Stimulated activated naive CD8-positive, alpha-beta T cell treated with anti-CD3 and anti-CD28 coated beads, Interleukin-15, amount 100 ng/mL, for 72 hours (primary cell): ENCODE measurements at regions not wholly inside any gene's neighbourhood (a gene's known extent, or its start where the extent isn't known, plus 50 kb on each side); places are given as distances from the start of the nearest gene placed in this dataset.

Experiments
- ATAC-seq: fragments of 150-1000 bp; cut with Tn5 transposase; 2 replicates; pipeline ENCODE4 v1.10.0; 2021; ENCODE audit warnings: mild to moderate bottlenecking, moderate library complexity
- DNase-seq, 2 donors: peaks; one replicate each; pipeline ENCODE4 v3.0.0; 2021 to 2022
- H3K27ac Mint-ChIP-seq, 2 donors: one replicate each; pipeline ENCODE4 v1.8.0; 2022; ENCODE audit warnings: mild to moderate bottlenecking in 2 of 2, mixed read lengths in 2 of 2, moderate library complexity in 2 of 2
- H3K27me3 Mint-ChIP-seq: one replicate; pipeline ENCODE4 v1.8.0; 2022; ENCODE audit warnings: mixed read lengths
- H3K4me1 Mint-ChIP-seq: one replicate; pipeline ENCODE4 v1.8.0; 2022; ENCODE audit warnings: mild to moderate bottlenecking, mixed read lengths
- H3K4me3 Mint-ChIP-seq, 2 donors: one replicate each; pipeline ENCODE4 v1.8.0; 2022; ENCODE audit warnings: mild to moderate bottlenecking in 2 of 2, mixed read lengths in 2 of 2, moderate library complexity in 1 of 2
- H3K9me3 Mint-ChIP-seq, 2 donors: one replicate each; pipeline ENCODE4 v1.8.0; 2022; ENCODE audit warnings: mixed read lengths in 2 of 2

DNA sequence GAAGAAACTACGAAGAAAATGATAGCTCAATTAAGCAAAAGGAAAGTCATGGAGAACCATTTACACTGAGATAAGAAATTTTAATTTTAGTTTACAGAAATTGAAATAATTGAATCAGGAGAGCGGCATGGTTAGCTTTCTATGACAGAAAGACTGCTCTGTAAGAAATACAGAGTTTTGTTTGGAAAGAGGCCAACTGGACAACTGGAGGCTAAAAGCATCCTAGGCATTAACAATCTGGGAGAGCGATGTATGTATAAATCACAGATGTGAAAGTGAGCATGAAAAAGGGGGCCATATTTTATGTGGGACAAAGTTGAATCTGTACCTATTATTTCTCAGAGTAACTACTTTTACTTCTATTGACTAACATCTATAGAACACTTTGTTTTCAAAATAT, 1608.8 kb upstream of the PCDH20 start:
- Mint-ChIP-seq H3K4me1 (no peaks in the 10 kb centered on the region), H3K4me3 (no peak overlapping the region), H3K27me3 (no peaks in the 10 kb centered on the region), H3K27ac (no peak overlapping the region), H3K9me3 (peaks cover 0 to 12% of the 10 kb centered on the region in 2 donors)
- DNase-seq = no peak
- no peak for ATAC-seq

- Mint-ChIP-seq H3K27ac (no peak overlapping the region), H3K27me3 (no peaks in the 10 kb centered on the region), H3K4me1 (no peaks in the 10 kb centered on the region), H3K4me3 (no peak overlapping the region), H3K9me3 (peaks cover 22 to 39% of the 10 kb centered on the region in 2 donors)
- DNase-seq = no peak
- no peak for ATAC-seq
Measured at GRCh38 chr13:63011996-63012395, 1596.3 kb upstream of the PCDH20 start.

- Mint-ChIP-seq H3K9me3 (peaks cover 28 to 52% of the 10 kb centered on the region in 2 donors), H3K4me1 (no peaks in the 10 kb centered on the region), H3K27ac (no peak overlapping the region), H3K4me3 (no peak overlapping the region), H3K27me3 (no peaks in the 10 kb centered on the region)
- ATAC-seq = no peak
- no peak for DNase-seq
Measured at GRCh38 chr13:63010072-63010658, 1594.5 kb upstream of the PCDH20 start.

GRCh38 chr13:63005625-63006024, 1590.0 kb upstream of the PCDH20 start:
- DNase-seq (no peak), ATAC-seq (no peak)
- H3K4me3 Mint-ChIP-seq = no peak overlapping the region
- H3K9me3 Mint-ChIP-seq = peaks cover 29 to 62% of the 10 kb centered on the region in 2 donors
- H3K4me1 Mint-ChIP-seq = no peaks in the 10 kb centered on the region
- H3K27me3 Mint-ChIP-seq = no peaks in the 10 kb centered on the region
- no peak overlapping the region for H3K27ac Mint-ChIP-seq

- ATAC-seq = no peak
- H3K9me3 Mint-ChIP-seq = peaks cover 11 to 19% of the 10 kb centered on the region in 2 donors
- no peak for DNase-seq
- H3K4me3 Mint-ChIP-seq = no peak overlapping the region
- no peaks in the 10 kb centered on the region for H3K4me1 Mint-ChIP-seq
- H3K27me3 Mint-ChIP-seq = no peaks in the 10 kb centered on the region
- no peak overlapping the region for H3K27ac Mint-ChIP-seq
Measured at GRCh38 chr13:62997696-62998095, 1582.0 kb upstream of the PCDH20 start.

DNA sequence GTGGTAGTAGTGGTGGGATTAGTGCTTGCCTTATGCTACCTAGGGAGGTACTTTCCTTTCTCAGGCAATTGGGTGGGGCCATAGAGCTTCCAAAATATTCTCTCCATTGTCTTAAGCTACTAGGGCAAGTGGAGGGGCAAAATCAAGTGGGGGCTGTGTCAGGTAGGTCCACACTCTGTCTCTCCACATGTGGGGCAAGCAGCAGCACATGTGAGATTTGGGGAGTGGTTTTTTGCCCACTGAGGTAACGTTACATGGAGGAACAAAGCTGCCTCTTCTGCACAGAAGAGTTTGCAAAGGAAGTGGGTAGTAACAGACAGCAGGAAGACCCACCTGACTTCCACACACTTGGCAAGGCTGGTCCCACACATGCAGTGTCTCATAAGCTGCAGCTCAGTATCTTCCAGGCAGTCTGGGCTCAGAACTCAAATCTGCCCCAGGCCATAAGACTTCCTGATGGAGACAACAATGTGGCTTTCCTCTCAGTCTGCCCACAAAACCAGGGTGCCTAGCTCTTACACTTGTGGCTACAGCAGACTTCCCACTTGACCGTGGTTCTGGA, 1581.5 kb upstream of the PCDH20 start:
- ATAC-seq (no peak), DNase-seq (no peak)
- Mint-ChIP-seq H3K27me3 (no peaks in the 10 kb centered on the region), H3K27ac (no peak overlapping the region), H3K4me1 (no peaks in the 10 kb centered on the region), H3K4me3 (no peak overlapping the region), H3K9me3 (peaks cover 11 to 14% of the 10 kb centered on the region in 2 donors)

GRCh38 chr13:62973804-62974203, 1558.2 kb upstream of the PCDH20 start:
- no peak for DNase-seq
- no peak overlapping the region for H3K27ac Mint-ChIP-seq
- H3K4me1 Mint-ChIP-seq = no peaks in the 10 kb centered on the region
- no peak overlapping the region for H3K4me3 Mint-ChIP-seq
- H3K9me3 Mint-ChIP-seq = peaks cover 17 to 20% of the 10 kb centered on the region in 2 donors
- no peaks in the 10 kb centered on the region for H3K27me3 Mint-ChIP-seq
- ATAC-seq = no peak

GRCh38 chr13:62964522-62964921, 1548.9 kb upstream of the PCDH20 start:
- DNase-seq (no peak), ATAC-seq (no peak)
- H3K4me3 Mint-ChIP-seq = no peak overlapping the region
- no peak overlapping the region for H3K27ac Mint-ChIP-seq
- H3K4me1 Mint-ChIP-seq = no peaks in the 10 kb centered on the region
- peaks cover 24 to 40% of the 10 kb centered on the region in 2 donors for H3K9me3 Mint-ChIP-seq
- H3K27me3 Mint-ChIP-seq = no peaks in the 10 kb centered on the region

- Mint-ChIP-seq H3K4me1 (no peaks in the 10 kb centered on the region), H3K27me3 (no peaks in the 10 kb centered on the region), H3K4me3 (no peak overlapping the region), H3K9me3 (peaks cover 20 to 29% of the 10 kb centered on the region in 2 donors), H3K27ac (no peak overlapping the region)
- no peak for DNase-seq
- ATAC-seq = no peak
Measured at GRCh38 chr13:62960723-62961122, 1545.1 kb upstream of the PCDH20 start.

- Mint-ChIP-seq H3K4me3 (no peak overlapping the region), H3K9me3 (no peaks in the 10 kb centered on the region), H3K4me1 (no peaks in the 10 kb centered on the region), H3K27ac (no peak overlapping the region), H3K27me3 (no peaks in the 10 kb centered on the region)
- ATAC-seq = no peak
- no peak for DNase-seq
Measured at GRCh38 chr13:62933809-62934208, 1518.2 kb upstream of the PCDH20 start.

DNA sequence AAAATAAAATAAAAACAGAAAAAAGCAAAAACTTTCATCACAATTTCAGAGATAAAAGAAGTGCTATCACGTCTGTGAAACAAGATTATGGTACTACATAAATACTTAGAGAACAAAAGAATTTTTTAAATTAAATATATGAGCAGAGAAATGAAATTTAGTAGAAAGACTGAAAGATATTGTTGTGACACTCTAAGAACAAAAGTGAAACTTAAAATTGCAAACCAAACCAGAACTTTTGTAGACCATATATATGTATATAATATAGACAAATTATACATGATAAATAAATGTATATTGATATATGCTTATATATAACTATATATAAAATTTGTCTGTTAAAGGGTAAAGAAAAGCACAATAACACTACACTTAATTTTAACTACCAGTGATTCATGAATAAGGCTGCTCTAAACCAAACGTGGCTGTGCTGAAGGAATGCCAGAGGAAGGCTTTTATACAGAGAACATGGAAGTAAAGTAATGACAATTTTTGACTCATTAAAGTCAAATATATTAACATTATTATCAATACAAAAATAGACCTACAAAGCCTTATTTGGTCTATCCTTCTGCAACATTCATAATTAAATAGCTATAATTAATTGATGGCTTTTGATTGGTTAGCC, 1516.7 kb upstream of the PCDH20 start:
- Mint-ChIP-seq H3K4me1 (no peaks in the 10 kb centered on the region), H3K27ac (no peak overlapping the region), H3K4me3 (no peak overlapping the region), H3K27me3 (no peaks in the 10 kb centered on the region), H3K9me3 (no peaks in the 10 kb centered on the region)
- DNase-seq = no peak
- ATAC-seq = no peak

DNA sequence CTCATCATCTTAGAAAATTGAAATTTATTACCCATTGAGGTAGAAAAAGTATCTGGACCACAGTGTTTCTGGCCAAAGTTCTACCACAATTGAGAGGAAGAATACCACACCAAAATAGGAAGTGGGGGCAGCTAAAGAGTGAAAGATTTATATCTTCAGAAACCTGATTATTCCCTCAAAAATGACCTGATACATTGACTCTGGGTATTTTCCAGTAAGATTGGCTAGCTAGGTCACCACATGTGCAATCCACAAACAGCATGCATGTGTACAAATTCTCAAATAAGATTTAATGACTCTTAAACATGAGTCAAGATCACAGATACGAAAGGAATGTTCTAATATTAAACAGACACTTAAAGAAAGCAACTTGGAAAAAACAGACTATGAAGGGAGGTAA, 1516.2 kb upstream of the PCDH20 start:
- H3K27ac Mint-ChIP-seq = no peak overlapping the region
- no peaks in the 10 kb centered on the region for H3K27me3 Mint-ChIP-seq
- no peak for ATAC-seq
- no peaks in the 10 kb centered on the region for H3K4me1 Mint-ChIP-seq
- no peak overlapping the region for H3K4me3 Mint-ChIP-seq
- no peaks in the 10 kb centered on the region for H3K9me3 Mint-ChIP-seq
- DNase-seq = no peak

- DNase-seq (no peak), ATAC-seq (no peak)
- no peaks in the 10 kb centered on the region for H3K27me3 Mint-ChIP-seq
- no peak overlapping the region for H3K4me3 Mint-ChIP-seq
- H3K27ac Mint-ChIP-seq = no peak overlapping the region
- H3K9me3 Mint-ChIP-seq = no peaks in the 10 kb centered on the region
- no peaks in the 10 kb centered on the region for H3K4me1 Mint-ChIP-seq
Measured at GRCh38 chr13:62924395-62924794, 1508.7 kb upstream of the PCDH20 start.

DNA sequence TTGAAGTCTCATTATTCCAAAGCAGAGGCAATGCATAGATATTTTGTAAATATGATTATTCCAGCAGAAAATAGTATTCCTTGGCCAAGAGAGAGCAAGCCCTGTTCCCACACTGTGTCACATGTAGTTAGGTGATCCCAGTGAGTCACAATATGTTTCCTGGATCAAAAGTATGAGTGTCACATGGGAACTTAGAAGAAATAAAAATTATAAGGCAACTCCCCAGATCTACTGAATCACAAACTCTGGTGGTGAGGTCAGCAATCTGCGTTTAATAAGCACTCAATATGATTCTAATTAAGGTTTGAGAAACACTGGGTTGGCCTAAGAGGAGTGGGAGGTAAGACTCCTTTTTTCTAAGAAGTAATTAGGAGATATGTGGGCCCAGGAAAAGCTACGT, 1504.5 kb upstream of the PCDH20 start:
- Mint-ChIP-seq H3K4me3 (no peak overlapping the region), H3K4me1 (no peaks in the 10 kb centered on the region), H3K9me3 (no peaks in the 10 kb centered on the region), H3K27ac (no peak overlapping the region), H3K27me3 (no peaks in the 10 kb centered on the region)
- DNase-seq (no peak), ATAC-seq (no peak)

DNA sequence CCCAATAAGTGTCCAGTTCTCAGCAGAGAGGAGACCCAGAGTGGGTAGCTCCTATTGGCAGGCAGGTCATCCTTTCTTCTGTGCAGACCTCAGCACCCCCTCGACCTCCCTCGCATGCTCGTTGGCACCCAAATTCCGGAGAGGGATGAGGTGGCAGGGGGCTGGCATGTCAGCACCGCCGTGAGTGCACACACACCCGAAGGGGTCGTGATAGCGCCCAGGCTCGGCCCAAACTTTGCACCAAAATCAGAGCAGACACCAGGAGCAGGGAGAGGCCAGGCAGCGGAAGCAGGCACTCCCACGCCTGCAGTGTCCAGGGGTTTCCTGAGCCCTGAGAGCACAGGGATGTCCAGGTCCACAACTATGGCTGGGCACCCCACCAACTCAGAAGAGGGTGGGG, 1503.8 kb upstream of the PCDH20 start:
- Mint-ChIP-seq H3K4me1 (no peaks in the 10 kb centered on the region), H3K9me3 (no peaks in the 10 kb centered on the region), H3K4me3 (no peak overlapping the region), H3K27ac (no peak overlapping the region), H3K27me3 (no peaks in the 10 kb centered on the region)
- no peak for DNase-seq
- no peak for ATAC-seq

- DNase-seq (no peak), ATAC-seq (no peak)
- Mint-ChIP-seq H3K27me3 (no peaks in the 10 kb centered on the region), H3K4me3 (no peak overlapping the region), H3K27ac (no peak overlapping the region), H3K4me1 (no peaks in the 10 kb centered on the region), H3K9me3 (no peaks in the 10 kb centered on the region)
Measured at GRCh38 chr13:62910541-62911060, 1495.0 kb upstream of the PCDH20 start.
